Ishikawa (cell line): ENCODE measurements at regions not wholly inside any gene's neighbourhood (a gene's known extent, or its start where the extent isn't known, plus 50 kb on each side); places are given as distances from the start of the nearest gene placed in this dataset.

Source experiments
- CEBPB ChIP-seq: IDR thresholded peaks from 2 replicates; pipeline ENCODE4 v1.6.1; 2012
- CREB1 ChIP-seq: IDR thresholded peaks from 2 replicates; pipeline ENCODE4 v1.6.1; 2012; ENCODE audit warnings: low read depth
- EGR1 ChIP-seq: IDR thresholded peaks from 2 replicates; pipeline ENCODE4 v1.6.1; 2012
- EP300 ChIP-seq: IDR thresholded peaks from 2 replicates; pipeline ENCODE4 v1.6.1; 2012; ENCODE audit warnings: borderline replicate concordance
- FOXM1 ChIP-seq: IDR thresholded peaks from 2 replicates; pipeline ENCODE4 v1.6.1; 2012; ENCODE audit warnings: low read depth, borderline replicate concordance
- MAX ChIP-seq: IDR thresholded peaks from 2 replicates; pipeline ENCODE4 v1.6.1; 2012
- NFIC ChIP-seq: IDR thresholded peaks from 2 replicates; pipeline ENCODE4 v1.6.1; 2012
- RAD21 ChIP-seq: IDR thresholded peaks from 2 replicates; pipeline ENCODE4 v1.6.1; 2012; ENCODE audit warnings: low read depth
- REST ChIP-seq: IDR thresholded peaks from 2 replicates; pipeline ENCODE4 v1.6.1; 2012; ENCODE audit warnings: low read depth, mild to moderate bottlenecking
- TAF1 ChIP-seq: IDR thresholded peaks from 2 replicates; pipeline ENCODE4 v1.6.1; 2012; ENCODE audit warnings: low read depth, mild to moderate bottlenecking
- TCF12 ChIP-seq: IDR thresholded peaks from 2 replicates; pipeline ENCODE4 v1.6.1; 2012; ENCODE audit warnings: low read depth
- TEAD4 ChIP-seq: IDR thresholded peaks from 2 replicates; pipeline ENCODE4 v1.6.1; 2012
- USF1 ChIP-seq: IDR thresholded peaks from 2 replicates; pipeline ENCODE4 v1.6.1; 2012
- YY1 ChIP-seq: IDR thresholded peaks from 2 replicates; pipeline ENCODE4 v1.6.1; 2012; ENCODE audit warnings: low read depth
- ZBTB7A ChIP-seq: IDR thresholded peaks from 2 replicates; pipeline ENCODE4 v1.6.1; 2012; ENCODE audit warnings: low read depth

GRCh38 chr14:53766106-53766505 is 190.5 kb downstream of the BMP4 start:
- TF ChIP-seq EGR1 (no peak), EP300 (no peak), USF1 (no peak), YY1 (no peak), RAD21 (no peak), CEBPB (no peak), TCF12 (no peak), TAF1 (no peak), FOXM1 (no peak), ZBTB7A (no peak), MAX (no peak), TEAD4 (no peak), REST (no peak), CREB1 (no peak), NFIC (no peak)

- TF ChIP-seq NFIC (no peak), TAF1 (no peak), TEAD4 (no peak)
These were observed 191.8 kb downstream of the BMP4 start for GRCh38 chr14:53764846-53765245.

- TF ChIP-seq RAD21 (no peak), CREB1 (no peak), CEBPB (no peak), YY1 (no peak), ZBTB7A (no peak), MAX (no peak), TEAD4 (no peak), EP300 (no peak), EGR1 (no peak), REST (no peak), TCF12 (no peak), FOXM1 (no peak), USF1 (no peak), TAF1 (no peak), NFIC (no peak)
These were observed 198.5 kb downstream of the BMP4 start for GRCh38 chr14:53758141-53758540.

GRCh38 chr14:53757732-53758131 is 198.9 kb downstream of the BMP4 start:
- TF ChIP-seq TEAD4 (no peak), TAF1 (no peak), REST (no peak), MAX (no peak), ZBTB7A (no peak), CREB1 (no peak), NFIC (no peak)

- no peak for TF ChIP-seq USF1
- no peak for TF ChIP-seq REST
- TF ChIP-seq TCF12 = no peak
- no peak for TF ChIP-seq RAD21
- TF ChIP-seq TEAD4 = no peak
- no peak for TF ChIP-seq EGR1
- no peak for TF ChIP-seq MAX
- no peak for TF ChIP-seq EP300
- no peak for TF ChIP-seq YY1
- TF ChIP-seq TAF1 = no peak
- no peak for TF ChIP-seq NFIC
- no peak for TF ChIP-seq FOXM1
- TF ChIP-seq CREB1 = no peak
- no peak for TF ChIP-seq ZBTB7A
These were observed 205.0 kb downstream of the BMP4 start for GRCh38 chr14:53751650-53752049.
